A549 (cell line): ENCODE measurements at regions not wholly inside any gene's neighbourhood (a gene's known extent, or its start where the extent isn't known, plus 50 kb on each side); places are given as distances from the start of the nearest gene placed in this dataset.

Experiments used
- ATAC-seq, 2 experiments: fragments of 200-7000 bp in 1 of 2; fragments of >200 bp in 1 of 2; cut with Nextera tagmentation in 1 of 2; cut with Tn5 transposase in 1 of 2; 3 replicates each; pipeline versions ENCODE4 v1.8.0 to v1.9.1; 2018 to 2020; ENCODE audit warnings: mild to moderate bottlenecking in 1 of 2, moderate library complexity in 1 of 2
- CTCF ChIA-PET: fragments of 300-600 bp; sonication (Branson Sonifier 250); formaldehyde crosslinking; extraction: SDS; loops from one replicate; lab custom pipeline; 2021; ENCODE audit warnings: antibody characterized with exemption, inconsistent platforms; lab: Yijun Ruan, JAX
- POLR2A ChIA-PET: fragments of 350-600 bp; formaldehyde crosslinking; extraction: SDS; loops from one replicate; lab custom pipeline; 2021; ENCODE audit warnings: antibody characterized with exemption, inconsistent platforms; lab: Yijun Ruan, JAX
- DNase-seq, 2 experiments: peaks; one replicate each; pipeline versions ENCODE4 v3.0.0 to v3.0.0-alpha.2; 2011 to 2016; ENCODE audit warnings: low read depth in 1 of 2, low spot score in 1 of 2
- FAIRE-seq: peaks from 2 replicates; lab custom pipeline; 2011; peaks lifted over from hg19 to GRCh38; lab: Jason Lieb, UNC
- H3K27ac ChIP-seq, 2 experiments: fragments of >200 bp; sonication (Bioruptor Twin); formaldehyde crosslinking; 3 replicates each; pipeline ENCODE4 v1.5.1; 2016 to 2017
- H3K4me1 ChIP-seq: fragments of >200 bp; sonication (Bioruptor Twin); formaldehyde crosslinking; 3 replicates; pipeline ENCODE4 v1.6.1; 2016
- H3K4me2 ChIP-seq: fragments of >200 bp; sonication (Bioruptor Twin); formaldehyde crosslinking; 3 replicates; pipeline ENCODE4 v1.6.1; 2016
- H3K4me3 ChIP-seq: fragments of >200 bp; sonication (Bioruptor Twin); formaldehyde crosslinking; 3 replicates; pipeline ENCODE4 v1.5.1; 2016
- H3K9me3 ChIP-seq: fragments of >200 bp; sonication (Bioruptor Twin); formaldehyde crosslinking; 3 replicates; pipeline ENCODE4 v1.6.1; 2016
- ATOH8 ChIP-seq: fragments of 250-450 bp; sonication (Bioruptor Pico); IDR thresholded peaks from 2 replicates; pipeline ENCODE4 v1.5.0; 2020; ENCODE audit warnings: low read depth, mild to moderate bottlenecking, moderate library complexity
- BHLHE40 ChIP-seq: IDR thresholded peaks from 2 replicates; pipeline ENCODE4 v1.6.1; 2012; ENCODE audit warnings: low read depth, low read length, inconsistent platforms
- CBX8 ChIP-seq: fragments of 200-600 bp; sonication (generic); IDR thresholded peaks from 2 replicates; pipeline ENCODE4 v1.6.1; 2016
- ELK1 ChIP-seq: fragments of 150-350 bp; IDR thresholded peaks from 2 replicates; pipeline ENCODE4 v1.6.1; 2014; ENCODE audit warnings: low read depth, mild to moderate bottlenecking, low read length
- FOSL2 ChIP-seq, 2 experiments: fragments of 450-650 bp in 1 of 2; fragments of >200 bp in 1 of 2; sonication (Bioruptor Twin) in 1 of 2; formaldehyde crosslinking; IDR thresholded peaks; 2 replicates each; pipeline versions ENCODE4 v1.5.0 to v1.6.1; 2016 to 2020; ENCODE audit warnings: mild to moderate bottlenecking in 1 of 2, moderate library complexity in 1 of 2
- HEYL ChIP-seq: fragments of 250-450 bp; sonication (Bioruptor Pico); IDR thresholded peaks from 2 replicates; pipeline ENCODE4 v1.8.0; 2021; ENCODE audit warnings: mild to moderate bottlenecking, moderate library complexity
- HOXA7 ChIP-seq: fragments of 250-450 bp; sonication (Bioruptor Pico); IDR thresholded peaks from 2 replicates; pipeline ENCODE4 v1.5.0; 2020; ENCODE audit warnings: mild to moderate bottlenecking, moderate library complexity
- KDM1A ChIP-seq: fragments of 200-600 bp; sonication (generic); IDR thresholded peaks from 2 replicates; pipeline ENCODE4 v1.6.1; 2016; ENCODE audit warnings: low read depth, mild to moderate bottlenecking
- MAZ ChIP-seq: fragments of 150-350 bp; IDR thresholded peaks from 2 replicates; pipeline ENCODE4 v1.6.1; 2014; ENCODE audit warnings: antibody characterized with exemption, low read depth, low read length, borderline replicate concordance
- MYC ChIP-seq: IDR thresholded peaks from 2 replicates; pipeline ENCODE4 v1.6.1; 2012; ENCODE audit warnings: mild to moderate bottlenecking, inconsistent platforms, low read length, improper control_type of control experiment, borderline replicate concordance
- POLR2AphosphoS2 ChIP-seq: conservative IDR thresholded peaks from 2 replicates; pipeline ENCODE4 v1.6.1; 2012; ENCODE audit warnings: low read length, improper control_type of control experiment, inconsistent platforms
- RFX5 ChIP-seq: fragments of 450-650 bp; IDR thresholded peaks from 2 replicates; pipeline ENCODE4 v1.7.1; 2014; ENCODE audit warnings: antibody characterized with exemption, mild to moderate bottlenecking, moderate library complexity
- SREBF2 ChIP-seq: fragments of 450-650 bp; IDR thresholded peaks from 2 replicates; pipeline ENCODE4 v1.6.1; 2014; ENCODE audit warnings: mild to moderate bottlenecking, moderate library complexity
- TP53 ChIP-seq: fragments of 250-450 bp; sonication (Bioruptor Pico); IDR thresholded peaks from 2 replicates; pipeline ENCODE4 v1.5.0; 2021; ENCODE audit warnings: mild to moderate bottlenecking, moderate library complexity
- ZNF302 ChIP-seq: fragments of 250-450 bp; sonication (Bioruptor Pico); IDR thresholded peaks from 2 replicates; pipeline ENCODE4 v1.9.0; 2021; ENCODE audit warnings: inconsistent platforms, mild to moderate bottlenecking, moderate library complexity
- WGBS: methylation state at CpG from one replicate; pipeline ENCODE4 v1.1.6; 2017; ENCODE audit errors: missing lambda C conversion rate; 5-methylcytosine and 5-hydroxymethylcytosine counted together
- TF ChIP-seq, protein P1 (sequence below): IDR thresholded peaks from 2 replicates; pipeline ENCODE4 v1.6.1; 2012
- TF ChIP-seq, protein P2 (sequence below): fragments of 200-600 bp; sonication (generic); IDR thresholded peaks from 2 replicates; pipeline ENCODE4 v1.6.1; 2016; ENCODE audit warnings: antibody characterized with exemption, mild to moderate bottlenecking, moderate library complexity
- TF ChIP-seq, protein P3 (sequence below): fragments of 450-650 bp; IDR thresholded peaks from 2 replicates; pipeline ENCODE4 v1.6.1; 2014; ENCODE audit warnings: antibody characterized with exemption
- TF ChIP-seq, protein P4 (sequence below): fragments of >200 bp; sonication (Bioruptor Twin); formaldehyde crosslinking; IDR thresholded peaks from 2 replicates; pipeline ENCODE4 v1.6.1; 2016

- DNase-seq (no peak), ATAC-seq (no peak), FAIRE-seq (no peak)
- CTCF ChIA-PET, result no interaction called here
- POLR2A ChIA-PET, result no interaction called here
- H3K4me3 ChIP-seq, result no peak overlapping the region
- no peak for TF ChIP-seq KDM1A
- TF ChIP-seq, protein P1, sequence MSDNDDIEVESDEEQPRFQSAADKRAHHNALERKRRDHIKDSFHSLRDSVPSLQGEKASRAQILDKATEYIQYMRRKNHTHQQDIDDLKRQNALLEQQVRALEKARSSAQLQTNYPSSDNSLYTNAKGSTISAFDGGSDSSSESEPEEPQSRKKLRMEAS, result no peak
- no peaks in the 10 kb centered on the region for H3K4me1 ChIP-seq
- no peaks in the 10 kb centered on the region for H3K9me3 ChIP-seq
- WGBS, result 94% methylated on average over 1 of the region's 1 CpG
- H3K27ac ChIP-seq, result no peak overlapping the region
- H3K4me2 ChIP-seq, result no peak overlapping the region
Observed at GRCh38 chr2:198701481-198701880, 756.3 kb downstream of the SATB2 start.

- TF ChIP-seq, protein P1, result no peak
- TF ChIP-seq, protein P2, sequence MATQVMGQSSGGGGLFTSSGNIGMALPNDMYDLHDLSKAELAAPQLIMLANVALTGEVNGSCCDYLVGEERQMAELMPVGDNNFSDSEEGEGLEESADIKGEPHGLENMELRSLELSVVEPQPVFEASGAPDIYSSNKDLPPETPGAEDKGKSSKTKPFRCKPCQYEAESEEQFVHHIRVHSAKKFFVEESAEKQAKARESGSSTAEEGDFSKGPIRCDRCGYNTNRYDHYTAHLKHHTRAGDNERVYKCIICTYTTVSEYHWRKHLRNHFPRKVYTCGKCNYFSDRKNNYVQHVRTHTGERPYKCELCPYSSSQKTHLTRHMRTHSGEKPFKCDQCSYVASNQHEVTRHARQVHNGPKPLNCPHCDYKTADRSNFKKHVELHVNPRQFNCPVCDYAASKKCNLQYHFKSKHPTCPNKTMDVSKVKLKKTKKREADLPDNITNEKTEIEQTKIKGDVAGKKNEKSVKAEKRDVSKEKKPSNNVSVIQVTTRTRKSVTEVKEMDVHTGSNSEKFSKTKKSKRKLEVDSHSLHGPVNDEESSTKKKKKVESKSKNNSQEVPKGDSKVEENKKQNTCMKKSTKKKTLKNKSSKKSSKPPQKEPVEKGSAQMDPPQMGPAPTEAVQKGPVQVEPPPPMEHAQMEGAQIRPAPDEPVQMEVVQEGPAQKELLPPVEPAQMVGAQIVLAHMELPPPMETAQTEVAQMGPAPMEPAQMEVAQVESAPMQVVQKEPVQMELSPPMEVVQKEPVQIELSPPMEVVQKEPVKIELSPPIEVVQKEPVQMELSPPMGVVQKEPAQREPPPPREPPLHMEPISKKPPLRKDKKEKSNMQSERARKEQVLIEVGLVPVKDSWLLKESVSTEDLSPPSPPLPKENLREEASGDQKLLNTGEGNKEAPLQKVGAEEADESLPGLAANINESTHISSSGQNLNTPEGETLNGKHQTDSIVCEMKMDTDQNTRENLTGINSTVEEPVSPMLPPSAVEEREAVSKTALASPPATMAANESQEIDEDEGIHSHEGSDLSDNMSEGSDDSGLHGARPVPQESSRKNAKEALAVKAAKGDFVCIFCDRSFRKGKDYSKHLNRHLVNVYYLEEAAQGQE, result no peak
- TF ChIP-seq HOXA7 (no peak), MYC (no peak), TP53 (CRISPR knock-in tag) (no peak), RFX5 (no peak), ELK1 (no peak), SREBF2 (no peak), ZNF302 (CRISPR knock-in tag) (no peak), MAZ (no peak), FOSL2 (IDR thresholded peaks at IDR 0.05) (no peak), FOSL2 (CRISPR knock-in tag; IDR thresholded peaks at IDR 0.05) (no peak), CBX8 (no peak), POLR2AphosphoS2 (no peak), BHLHE40 (no peak), HEYL (CRISPR knock-in tag) (no peak), ATOH8 (CRISPR knock-in tag) (no peak)
- TF ChIP-seq, protein P3, sequence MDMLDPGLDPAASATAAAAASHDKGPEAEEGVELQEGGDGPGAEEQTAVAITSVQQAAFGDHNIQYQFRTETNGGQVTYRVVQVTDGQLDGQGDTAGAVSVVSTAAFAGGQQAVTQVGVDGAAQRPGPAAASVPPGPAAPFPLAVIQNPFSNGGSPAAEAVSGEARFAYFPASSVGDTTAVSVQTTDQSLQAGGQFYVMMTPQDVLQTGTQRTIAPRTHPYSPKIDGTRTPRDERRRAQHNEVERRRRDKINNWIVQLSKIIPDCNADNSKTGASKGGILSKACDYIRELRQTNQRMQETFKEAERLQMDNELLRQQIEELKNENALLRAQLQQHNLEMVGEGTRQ, result no peak
- TF ChIP-seq, protein P4, sequence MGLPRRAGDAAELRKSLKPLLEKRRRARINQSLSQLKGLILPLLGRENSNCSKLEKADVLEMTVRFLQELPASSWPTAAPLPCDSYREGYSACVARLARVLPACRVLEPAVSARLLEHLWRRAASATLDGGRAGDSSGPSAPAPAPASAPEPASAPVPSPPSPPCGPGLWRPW, result no peak
- H3K4me1 ChIP-seq, result no peaks in the 10 kb centered on the region
- ATAC-seq (no peak), FAIRE-seq (no peak), DNase-seq (no peak)
- WGBS, result 71% methylated on average over 1 of the region's 1 CpG
- no peak overlapping the region for H3K4me2 ChIP-seq
- H3K4me3 ChIP-seq, result no peak overlapping the region
- H3K27ac ChIP-seq, result no peak overlapping the region
- H3K9me3 ChIP-seq, result no peaks in the 10 kb centered on the region
- POLR2A ChIA-PET, result no interaction called here
- CTCF ChIA-PET, result no interaction called here
Observed at GRCh38 chr2:198700319-198700718, 757.4 kb downstream of the SATB2 start.
